GM18505 (cell line): ENCODE measurements at regions not wholly inside any gene's neighbourhood (a gene's known extent, or its start where the extent isn't known, plus 50 kb on each side); places are given as distances from the start of the nearest gene placed in this dataset.
"Not testable (repeated sequence)": the region's sequence is repeated elsewhere in the genome, so short reads cannot be mapped to it uniquely, and the experiment has no call there.

Experiments used
- ATAC-seq: cut with Tn5 transposase; IDR thresholded peaks from one replicate; pipeline ENCODE4 v1.9.1; 2021; ENCODE audit not compliant: unreplicated experiment
- POLR2A ChIP-seq: IDR thresholded peaks from 4 replicates; pipeline ENCODE4 v1.6.1; 2011; ENCODE audit warnings: borderline replicate concordance; ENCODE audit not compliant: insufficient read depth, insufficient read length; ENCODE audit errors: extremely low read depth

- ATAC-seq = no peak
- TF ChIP-seq POLR2A = no peak
These were observed 425.8 kb upstream of the GRIN3A start for GRCh38 chr9:102164247-102164646.

GRCh38 chr9:102153081-102153480, 414.6 kb upstream of the GRIN3A start:
- ATAC-seq = not testable (repeated sequence)

- no peak for ATAC-seq
These were observed 397.3 kb upstream of the GRIN3A start for GRCh38 chr9:102135768-102136167.

GRCh38 chr9:102124465-102124864, 386.0 kb upstream of the GRIN3A start:
- no peak for ATAC-seq
- no peak for TF ChIP-seq POLR2A

More at GRCh38 chr9:102135768-102136167, 397.3 kb upstream of the GRIN3A start:
- no peak for TF ChIP-seq POLR2A

GRCh38 chr9:102114557-102114956, 376.1 kb upstream of the GRIN3A start:
- no peak for TF ChIP-seq POLR2A
- no peak for ATAC-seq

GRCh38 chr9:102113191-102113590, 374.7 kb upstream of the GRIN3A start:
- no peak for TF ChIP-seq POLR2A
- no peak for ATAC-seq

GRCh38 chr9:102106439-102106838, 368.0 kb upstream of the GRIN3A start:
- TF ChIP-seq POLR2A = no peak
- no peak for ATAC-seq

- ATAC-seq = no peak
- no peak for TF ChIP-seq POLR2A
These were observed 363.3 kb upstream of the GRIN3A start for GRCh38 chr9:102101723-102102122.

GRCh38 chr9:102087141-102087540, 348.7 kb upstream of the GRIN3A start:
- no peak for ATAC-seq
- TF ChIP-seq POLR2A = no peak

- TF ChIP-seq POLR2A = no peak
- ATAC-seq = no peak
These were observed 347.1 kb upstream of the GRIN3A start for GRCh38 chr9:102085548-102085947.

- ATAC-seq = no peak
- TF ChIP-seq POLR2A = no peak
These were observed 333.8 kb upstream of the GRIN3A start for GRCh38 chr9:102072059-102072764.

GRCh38 chr9:102069969-102070368, 331.5 kb upstream of the GRIN3A start:
- no peak for ATAC-seq
- TF ChIP-seq POLR2A = no peak

- no peak for TF ChIP-seq POLR2A
- no peak for ATAC-seq
These were observed 316.4 kb upstream of the GRIN3A start for GRCh38 chr9:102054811-102055210.

- no peak for TF ChIP-seq POLR2A
- ATAC-seq = no peak
These were observed 311.3 kb upstream of the GRIN3A start for GRCh38 chr9:102049586-102050246.
